Ectodermal cell (in vitro differentiated cells): ENCODE measurements at regions not wholly inside any gene's neighbourhood (a gene's known extent, or its start where the extent isn't known, plus 50 kb on each side); places are given as distances from the start of the nearest gene placed in this dataset.
"Not testable (repeated sequence)": the region's sequence is repeated elsewhere in the genome, so short reads cannot be mapped to it uniquely, and the experiment has no call there.

ENCODE experiments used
- H3K27ac ChIP-seq: 2 replicates; pipeline ENCODE4 v1.7.0; 2013; ENCODE audit warnings: mild to moderate bottlenecking, low read depth, low read length; ENCODE audit not compliant: insufficient read depth, poor library complexity, severe bottlenecking
- H3K27me3 ChIP-seq: 2 replicates; pipeline ENCODE4 v1.7.0; 2013; ENCODE audit warnings: mild to moderate bottlenecking, low read length; ENCODE audit not compliant: insufficient read depth, control insufficient read depth, poor library complexity, severe bottlenecking
- H3K36me3 ChIP-seq: one replicate; pipeline ENCODE4 v1.7.0; 2013; ENCODE audit warnings: low read length; ENCODE audit not compliant: control insufficient read depth, insufficient read depth
- H3K4me1 ChIP-seq: one replicate; pipeline ENCODE4 v1.7.0; 2013; ENCODE audit warnings: low read length; ENCODE audit not compliant: control insufficient read depth, insufficient read depth
- H3K4me3 ChIP-seq: 2 replicates; pipeline ENCODE4 v1.7.0; 2013; ENCODE audit warnings: low read depth, low read length, control low read depth; ENCODE audit not compliant: insufficient read depth
- H3K9me3 ChIP-seq: 2 replicates; pipeline ENCODE4 v1.7.0; 2013; ENCODE audit warnings: mild to moderate bottlenecking, low read length, moderate library complexity; ENCODE audit not compliant: control insufficient read depth
- WGBS, 2 experiments: methylation state at CpG; one replicate each; pipeline ENCODE4 v1.1.7; 2013; ENCODE audit warnings: missing lambda C conversion rate in 2 of 2; 5-methylcytosine and 5-hydroxymethylcytosine counted together

DNA sequence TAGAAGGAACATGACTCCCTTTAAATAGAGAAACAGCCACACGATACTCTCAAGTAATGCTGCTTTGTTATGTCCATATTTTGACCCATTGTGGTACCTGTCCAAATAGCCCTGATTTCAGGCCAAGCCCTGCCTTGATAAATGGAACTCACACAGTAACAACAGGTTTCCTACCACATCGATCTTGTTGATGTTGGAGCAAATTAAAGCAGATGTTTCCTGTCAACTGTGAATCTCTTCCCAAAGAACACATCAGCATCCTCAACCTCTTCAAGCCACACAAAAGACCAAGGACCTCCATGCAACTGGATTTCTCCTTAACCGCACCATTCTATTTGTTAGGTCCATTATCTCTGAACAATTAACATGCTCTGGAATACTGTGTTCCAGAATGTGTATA lies 109.5 kb downstream of the FOXD4L6 start:
- H3K27ac ChIP-seq, H3K9me3 ChIP-seq, H3K36me3 ChIP-seq, H3K4me3 ChIP-seq, H3K27me3 ChIP-seq, H3K4me1 ChIP-seq: not testable (repeated sequence)
- 83 to 94% methylated on average over 1 to 2 of the region's 3 CpGs for WGBS, 2 experiments

DNA sequence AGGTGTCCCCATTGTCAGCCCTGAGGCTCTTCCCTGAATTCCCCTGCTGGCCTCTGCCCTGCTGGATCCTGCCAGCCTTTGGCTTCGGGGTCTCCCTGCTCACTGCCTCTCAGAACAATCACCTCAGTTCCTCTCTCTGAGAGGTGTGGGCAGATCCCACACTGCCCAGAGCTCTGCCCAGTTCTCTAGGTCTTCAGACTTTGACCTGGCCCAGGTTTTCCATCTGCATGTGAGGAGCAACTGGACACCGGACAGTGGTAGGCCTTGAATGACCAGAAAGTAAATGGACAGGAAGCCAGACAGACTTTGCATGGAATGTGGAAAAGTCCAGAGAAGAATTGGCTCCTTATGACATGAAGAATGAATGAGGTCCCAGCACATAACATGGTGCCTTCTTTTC lies 111.8 kb downstream of the FOXD4L6 start:
- H3K9me3 ChIP-seq, H3K27ac ChIP-seq, H3K36me3 ChIP-seq, H3K4me3 ChIP-seq, H3K27me3 ChIP-seq, H3K4me1 ChIP-seq: not testable (repeated sequence)
- 86 to 93% methylated on average over 1 of the region's 2 CpGs for WGBS, 2 experiments

DNA sequence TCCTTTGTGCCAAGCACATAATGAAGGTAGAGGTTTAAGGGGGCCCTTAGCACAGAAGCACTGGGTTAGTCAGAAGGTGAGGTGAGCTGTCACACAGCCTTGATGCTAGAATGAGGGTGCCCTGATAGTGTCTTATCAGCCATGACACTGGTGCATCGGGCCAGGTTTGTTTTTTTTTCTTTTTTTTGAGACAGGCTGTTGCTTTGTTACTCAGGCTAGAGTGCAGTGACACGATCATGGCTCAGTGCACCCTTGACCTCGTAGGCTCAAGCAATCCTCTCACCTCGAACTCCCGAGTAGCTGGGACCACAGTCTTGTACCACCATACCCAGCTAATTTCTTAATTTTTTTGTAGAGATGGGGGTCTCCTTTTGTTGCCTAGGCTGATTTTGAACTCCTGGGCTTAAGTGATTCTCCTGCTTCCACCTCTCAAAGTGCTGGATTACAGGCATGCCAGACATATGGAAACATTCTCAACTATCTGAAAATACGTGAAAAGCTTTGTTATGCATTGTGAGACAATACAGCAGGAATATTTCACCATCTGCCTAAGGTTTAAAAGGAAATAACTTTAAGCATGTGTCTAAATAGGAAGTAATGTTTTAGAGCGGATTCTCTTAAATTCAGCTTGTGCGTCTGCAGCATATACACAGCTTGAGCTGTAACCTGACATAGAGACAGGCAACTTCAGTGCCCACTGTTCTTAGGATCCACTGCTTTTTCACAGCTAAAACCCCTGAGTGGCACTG lies 128.4 kb downstream of the FOXD4L6 start:
- not testable (repeated sequence) for H3K27me3 ChIP-seq, H3K9me3 ChIP-seq, H3K27ac ChIP-seq, H3K4me3 ChIP-seq, H3K36me3 ChIP-seq, H3K4me1 ChIP-seq
- 83 to 87% methylated on average over 8 of the region's 8 CpGs for WGBS, 2 experiments

DNA sequence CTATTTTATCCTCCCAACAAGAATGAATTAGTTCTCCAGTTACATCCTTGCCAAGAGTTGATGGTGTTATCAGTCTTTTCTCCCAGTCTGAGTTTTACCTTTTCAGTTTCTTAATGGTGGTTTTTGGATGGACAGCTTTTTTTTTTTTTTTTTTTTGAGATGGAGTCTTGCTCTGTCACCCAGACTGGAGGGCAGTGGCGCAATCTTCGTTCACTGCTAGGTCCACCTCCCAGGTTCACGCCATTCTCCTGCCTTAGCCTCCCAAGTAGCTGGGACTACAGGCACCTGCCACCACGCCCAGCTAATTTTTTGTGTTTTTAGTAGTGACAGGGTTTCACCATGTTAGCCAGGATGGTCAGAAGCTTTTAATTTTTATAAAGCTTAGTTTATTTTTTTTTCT lies 133.0 kb downstream of the FOXD4L6 start:
- H3K27ac ChIP-seq, H3K4me1 ChIP-seq, H3K9me3 ChIP-seq, H3K36me3 ChIP-seq, H3K27me3 ChIP-seq, H3K4me3 ChIP-seq: not testable (repeated sequence)
- WGBS, 2 experiments = 89 to 94% methylated on average over 3 to 4 of the region's 4 CpGs

DNA sequence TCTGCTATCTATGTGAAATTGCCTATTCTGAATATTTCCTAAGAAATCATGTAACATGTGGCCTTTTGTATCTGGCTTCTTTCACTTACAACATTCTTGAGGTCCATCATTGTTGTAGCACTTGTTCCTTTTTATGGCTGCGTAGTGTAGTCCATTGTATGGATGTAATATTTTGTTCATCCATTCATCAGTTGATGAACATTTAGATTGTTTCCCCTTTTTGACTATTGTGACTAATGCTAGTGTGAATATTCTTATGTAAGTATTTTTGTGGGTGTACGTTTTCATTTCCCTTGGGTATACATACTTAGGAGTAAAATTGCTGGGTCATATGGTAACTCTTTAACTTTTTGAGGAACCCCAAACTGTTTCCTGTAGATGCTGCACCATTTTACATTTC lies 134.6 kb downstream of the FOXD4L6 start:
- H3K9me3 ChIP-seq, H3K27me3 ChIP-seq, H3K27ac ChIP-seq, H3K4me3 ChIP-seq, H3K4me1 ChIP-seq, H3K36me3 ChIP-seq: not testable (repeated sequence)
- 73 to 79% methylated on average over 1 of the region's 2 CpGs for WGBS, 2 experiments

DNA sequence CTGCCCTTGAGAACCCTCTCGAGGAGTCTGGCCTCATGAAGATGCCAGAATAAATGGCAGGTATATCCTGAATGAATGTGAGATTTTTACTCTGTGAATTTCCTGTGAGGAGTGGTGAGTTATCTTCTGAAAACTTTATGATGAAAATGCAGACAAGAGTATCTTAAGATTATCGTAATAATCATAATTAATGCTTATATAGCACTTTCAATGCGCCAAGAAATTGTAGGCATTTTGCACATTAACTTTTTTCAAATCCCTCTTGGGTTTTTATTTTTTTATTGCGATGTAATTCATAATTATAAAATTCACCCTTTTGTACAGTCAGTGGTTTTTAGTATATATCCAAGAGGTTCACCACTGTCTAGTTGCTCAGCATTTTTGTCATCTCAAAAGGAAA lies 135.1 kb downstream of the FOXD4L6 start:
- not testable (repeated sequence) for H3K4me3 ChIP-seq, H3K9me3 ChIP-seq, H3K27ac ChIP-seq, H3K27me3 ChIP-seq, H3K36me3 ChIP-seq, H3K4me1 ChIP-seq
- WGBS, 2 experiments = 83 to 100% methylated on average over 1 to 3 of the region's 4 CpGs

DNA sequence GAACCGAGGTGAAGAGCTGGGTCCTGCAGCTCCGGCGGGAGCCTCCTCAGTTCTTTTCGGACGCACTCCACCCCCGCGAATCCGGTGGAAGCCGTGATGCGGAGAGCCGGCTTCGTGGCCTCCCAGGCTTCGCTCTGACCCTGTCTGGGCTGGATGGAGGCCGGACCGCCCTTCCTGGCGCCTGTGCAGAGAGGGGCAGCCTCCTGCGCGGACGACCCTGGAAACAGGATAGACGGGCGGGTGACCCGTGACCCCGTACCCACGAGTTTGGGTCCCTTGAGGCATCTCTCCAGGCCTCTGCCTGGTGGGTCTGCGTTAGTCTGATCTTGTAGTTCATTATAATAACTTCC lies 136.0 kb downstream of the FOXD4L6 start:
- not testable (repeated sequence) for H3K27me3 ChIP-seq, H3K4me1 ChIP-seq, H3K9me3 ChIP-seq, H3K36me3 ChIP-seq
- WGBS, 2 experiments = 10 to 15% methylated on average over 24 to 25 of the region's 25 CpGs
- Histone ChIP-seq H3K27ac (peak overlapping the region; percentile 19), H3K4me3 (peak overlapping the region; percentile 50)

DNA sequence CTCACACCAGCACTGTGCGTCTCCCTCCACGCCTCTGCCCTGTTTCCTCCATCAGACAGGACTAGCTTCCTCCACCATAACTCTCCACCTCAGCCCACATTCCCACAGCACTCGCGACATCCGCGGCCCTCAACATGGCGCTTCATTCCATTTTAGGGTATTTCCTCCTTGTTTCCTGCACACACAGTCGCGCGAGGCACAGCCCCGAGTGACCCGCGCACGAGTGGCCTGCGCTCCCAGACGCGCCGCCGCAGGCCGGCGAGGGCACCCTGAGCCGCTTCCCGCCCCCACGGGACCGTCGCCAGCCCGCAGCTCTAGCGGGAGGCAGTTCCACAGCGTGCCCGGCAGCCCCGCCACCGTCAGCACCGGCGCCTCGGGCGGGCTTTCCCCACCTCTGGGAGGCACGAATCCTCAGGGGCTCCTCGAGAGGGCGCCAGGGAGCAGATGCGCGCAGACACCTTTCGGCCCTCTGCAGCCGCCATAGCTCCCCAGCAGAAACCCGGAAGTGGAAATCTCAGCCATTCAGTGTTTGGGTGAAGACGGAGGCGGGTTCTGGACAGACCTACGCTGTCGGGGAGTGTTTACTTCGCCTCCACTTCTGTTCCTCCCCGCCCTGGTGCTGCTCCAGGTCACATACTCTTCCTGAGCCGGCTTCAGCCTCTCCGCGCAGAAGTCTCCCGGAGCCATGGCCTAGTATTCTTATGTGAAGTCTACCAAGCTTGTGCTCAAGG lies 136.6 kb downstream of the FOXD4L6 start:
- not testable (repeated sequence) for H3K36me3 ChIP-seq, H3K27me3 ChIP-seq, H3K9me3 ChIP-seq, H3K4me1 ChIP-seq
- Histone ChIP-seq H3K27ac (peak overlapping the region; percentile 19), H3K4me3 (peak overlapping the region; percentile 50)
- 16 to 22% methylated on average over 54 of the region's 54 CpGs for WGBS, 2 experiments

DNA sequence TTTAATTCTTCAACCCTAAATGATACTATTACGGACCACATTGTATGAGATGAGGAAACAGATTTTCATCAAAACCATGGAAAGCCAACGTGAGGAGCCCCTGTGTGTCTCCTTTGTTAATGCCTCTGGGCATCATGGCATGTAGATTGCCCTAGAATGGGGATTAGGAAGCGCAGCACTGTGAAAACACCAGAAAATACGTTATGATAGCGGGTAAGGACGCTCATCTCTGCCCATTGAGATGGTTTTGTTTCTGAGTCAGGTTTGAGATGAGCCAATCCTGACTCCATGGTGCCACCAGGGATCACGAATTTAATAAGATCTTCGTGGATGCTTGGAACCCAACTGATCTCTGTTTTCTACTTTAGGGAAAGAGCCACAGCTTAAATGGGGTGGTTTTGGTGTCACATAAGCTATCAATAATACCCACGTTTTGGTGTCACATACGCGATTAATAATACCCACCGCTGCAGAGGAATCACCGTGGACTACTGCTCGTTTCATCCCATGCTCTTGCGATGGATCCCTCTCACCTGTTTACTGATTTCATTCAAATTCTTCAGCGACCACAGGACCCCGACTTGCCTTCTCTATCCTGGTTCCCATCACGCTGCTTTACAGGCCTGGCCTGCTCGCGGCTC lies 137.3 kb downstream of the FOXD4L6 start:
- WGBS, 2 experiments = 67 to 71% methylated on average over 19 to 20 of the region's 20 CpGs

DNA sequence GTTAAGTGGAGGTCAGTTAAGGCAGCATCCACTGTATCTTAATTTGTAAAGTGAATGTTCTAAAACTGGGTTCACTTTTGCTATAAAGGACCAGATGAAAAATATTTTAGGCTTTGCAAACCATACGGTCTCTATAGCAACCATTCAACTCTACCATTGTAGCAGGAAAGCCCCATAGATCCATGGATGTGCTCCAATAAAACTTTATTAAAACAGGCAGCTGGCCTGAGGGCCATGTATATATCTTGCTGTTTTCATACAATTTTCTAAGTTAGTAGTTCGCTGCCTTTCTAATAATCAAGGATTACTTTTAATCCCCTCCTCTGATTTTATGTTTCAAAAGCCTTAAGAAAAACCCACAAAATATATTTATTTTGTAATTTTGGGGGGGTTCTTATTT lies 142.1 kb downstream of the FOXD4L6 start:
- not testable (repeated sequence) for H3K36me3 ChIP-seq, H3K27me3 ChIP-seq, H3K4me3 ChIP-seq

More for the DNA sequence above, 137.3 kb downstream of the FOXD4L6 start:
- H3K36me3 ChIP-seq, H3K4me1 ChIP-seq, H3K9me3 ChIP-seq, H3K27ac ChIP-seq, H3K27me3 ChIP-seq: not testable (repeated sequence)
- H3K4me3 ChIP-seq = peak overlapping the region; percentile 50

More for the DNA sequence above, 142.1 kb downstream of the FOXD4L6 start:
- WGBS, 2 experiments = 85 to 87% methylated on average over 2 of the region's 2 CpGs
- H3K27ac ChIP-seq, H3K4me1 ChIP-seq, H3K9me3 ChIP-seq: not testable (repeated sequence)
